Transverse colon (tissue), 4 donors: ENCODE measurements at regions not wholly inside any gene's neighbourhood (a gene's known extent, or its start where the extent isn't known, plus 50 kb on each side); places are given as distances from the start of the nearest gene placed in this dataset.
A peak's percentile ranks its signal among the peaks of the same experiment; 100 is the strongest.

Experiments used
- DNase-seq: peaks from one replicate; pipeline ENCODE4 v3.0.0-alpha.2; 2019
- H3K27ac ChIP-seq, 4 donors: fragments of 200-600 bp; sonication (generic); 2 replicates each; pipeline ENCODE4 v1.5.1; 2016 to 2018; ENCODE audit warnings: inconsistent platforms in 4 of 4
- H3K27me3 ChIP-seq: fragments of 200-600 bp; sonication (generic); 2 replicates; pipeline ENCODE4 v1.5.1; 2017; ENCODE audit warnings: inconsistent platforms
- H3K36me3 ChIP-seq, 4 donors: fragments of 200-600 bp; sonication (generic); 2 replicates each; pipeline ENCODE4 v1.5.1; 2017 to 2019; ENCODE audit warnings: inconsistent platforms in 4 of 4
- H3K4me1 ChIP-seq, 4 donors: fragments of 200-600 bp; sonication (generic); 2 replicates each; pipeline ENCODE4 v1.5.1; 2017 to 2020; ENCODE audit warnings: inconsistent platforms in 4 of 4
- H3K4me3 ChIP-seq, 4 donors: fragments of 200-600 bp; sonication (generic); 1 replicate in 1 of 4; 2 replicates in 3 of 4; pipeline versions ENCODE4 v1.5.1 to v1.6.1; 2017 to 2019; ENCODE audit warnings: inconsistent platforms in 4 of 4
- H3K9me3 ChIP-seq, 2 donors: fragments of 200-600 bp; sonication (generic); 2 replicates each; pipeline ENCODE4 v1.5.1; 2017 to 2019; ENCODE audit warnings: inconsistent platforms in 2 of 2
- CTCF ChIP-seq, 5 experiments: fragments of 200-600 bp in 3 of 5; fragments of 450-650 bp in 2 of 5; sonication (generic) in 3 of 5; IDR thresholded peaks; 1 replicate in 2 of 5; 2 replicates in 3 of 5; pipeline ENCODE4 v1.5.1; 2016 to 2017; ENCODE audit warnings: antibody characterized with exemption in 5 of 5, inconsistent platforms in 3 of 5, mild to moderate bottlenecking in 2 of 5, moderate library complexity in 1 of 5
- EP300 ChIP-seq: sonication (generic); formaldehyde crosslinking; IDR thresholded peaks from one replicate; pipeline ENCODE4 v1.6.1; 2017; ENCODE audit warnings: antibody characterized with exemption, low read depth
- POLR2A ChIP-seq: fragments of 450-650 bp; IDR thresholded peaks from one replicate; pipeline ENCODE4 v1.6.1; 2016; ENCODE audit warnings: antibody characterized with exemption, mild to moderate bottlenecking, moderate library complexity
- POLR2AphosphoS5 ChIP-seq, 3 donors: sonication (generic); formaldehyde crosslinking; IDR thresholded peaks; one replicate each; pipeline ENCODE4 v1.6.1; 2016; ENCODE audit warnings: antibody characterized with exemption in 3 of 3
- WGBS, 2 donors: methylation state at CpG; one replicate each; pipeline ENCODE4 v1.1.5; 2018; ENCODE audit warnings: low coverage in 1 of 2; 5-methylcytosine and 5-hydroxymethylcytosine counted together
- in situ Hi-C, 4 donors: fragments of 200-750 bp; cut with MboI; loops; one replicate each; pipeline versions ENCODE4 v1.15.0 to v1.15.1; 2017; ENCODE audit warnings: low sequenced_read_pairs in 3 of 4, low pct_ligation_motif_present in 1 of 4, low pct_unique_long_range_greater_than_20kb in 1 of 4
- intact Hi-C: fragments of 100-400 bp; cut with DNase I; formaldehyde crosslinking; loops from one replicate; pipeline ENCODE4 v1.15.1; 2023; ENCODE audit warnings: low total_unique reads

- WGBS, 2 donors, result 16 to 22% methylated on average over 5 of the region's 5 CpGs
- intact Hi-C loops (no loop called here), in situ Hi-C loops (no loop called here)
- TF ChIP-seq CTCF (IDR thresholded peaks at IDR 0.05) (no peak), EP300 (no peak), POLR2AphosphoS5 (IDR thresholded peaks at IDR 0.05) (no peak), POLR2A (no peak)
- H3K4me1 ChIP-seq, result peaks cover 3 to 15% (median 10%) of the 10 kb centered on the region in 4 donors
- H3K27me3 ChIP-seq, result no peaks in the 10 kb centered on the region
- DNase-seq, result peak; percentile 10
- no peaks in the 10 kb centered on the region for H3K36me3 ChIP-seq
- peak overlapping the region; percentile 1 to 28 (median 10) for H3K27ac ChIP-seq
- H3K4me3 ChIP-seq, result no peak overlapping the region
- H3K9me3 ChIP-seq, result no peaks in the 10 kb centered on the region
Observed at GRCh38 chr5:7208938-7209337, 187.0 kb upstream of the ADCY2 start.

GRCh38 chr5:7209658-7210057, 186.3 kb upstream of the ADCY2 start:
- H3K27ac ChIP-seq, result peak overlapping the region in 3 of 4 donors; percentile 1 to 28 (median 8)
- H3K36me3 ChIP-seq, result no peaks in the 10 kb centered on the region
- H3K27me3 ChIP-seq, result no peaks in the 10 kb centered on the region
- H3K9me3 ChIP-seq, result no peaks in the 10 kb centered on the region
- H3K4me1 ChIP-seq, result peaks cover 3 to 15% (median 10%) of the 10 kb centered on the region in 4 donors
- TF ChIP-seq POLR2AphosphoS5 (IDR thresholded peaks at IDR 0.05) (no peak), EP300 (no peak), POLR2A (no peak), CTCF (IDR thresholded peaks at IDR 0.05) (no peak)
- peak; percentile 10 for DNase-seq
- intact Hi-C loops (no loop called here), in situ Hi-C loops (no loop called here)
- no peak overlapping the region for H3K4me3 ChIP-seq

GRCh38 chr5:7210549-7210948, 185.4 kb upstream of the ADCY2 start:
- H3K27ac ChIP-seq, result no peak overlapping the region
- no peaks in the 10 kb centered on the region for H3K27me3 ChIP-seq
- TF ChIP-seq CTCF (IDR thresholded peaks at IDR 0.05), result no peak
- no peak for TF ChIP-seq EP300
- no peak for TF ChIP-seq POLR2A
- TF ChIP-seq POLR2AphosphoS5 (IDR thresholded peaks at IDR 0.05), result no peak
- no peak overlapping the region for H3K4me3 ChIP-seq
- no peak for DNase-seq
- intact Hi-C loops, result no loop called here
- 58% methylated on average over 2 of the region's 2 CpGs; no CpG with 5 or more reads in 1 of the 2 donors for WGBS, 2 donors
- H3K36me3 ChIP-seq, result no peaks in the 10 kb centered on the region
- no peaks in the 10 kb centered on the region for H3K9me3 ChIP-seq
- H3K4me1 ChIP-seq, result peaks cover 3 to 15% (median 10%) of the 10 kb centered on the region in 4 donors
- in situ Hi-C loops, result no loop called here

GRCh38 chr5:7213525-7213924, 182.4 kb upstream of the ADCY2 start:
- no peaks in the 10 kb centered on the region for H3K27me3 ChIP-seq
- H3K4me1 ChIP-seq, result peaks cover 3 to 13% (median 10%) of the 10 kb centered on the region in 4 donors
- H3K36me3 ChIP-seq, result no peaks in the 10 kb centered on the region
- H3K4me3 ChIP-seq, result no peak overlapping the region
- in situ Hi-C loops, result no loop called here
- H3K9me3 ChIP-seq, result no peaks in the 10 kb centered on the region
- WGBS, 2 donors, result 87 to 97% methylated on average over 5 of the region's 5 CpGs
- intact Hi-C loops, result no loop called here
- no peak for DNase-seq
- no peak overlapping the region for H3K27ac ChIP-seq
- TF ChIP-seq CTCF (IDR thresholded peaks at IDR 0.05) (no peak), POLR2A (no peak), POLR2AphosphoS5 (IDR thresholded peaks at IDR 0.05) (no peak), EP300 (no peak)
